GM12864 (cell line): ENCODE measurements at regions not wholly inside any gene's neighbourhood (a gene's known extent, or its start where the extent isn't known, plus 50 kb on each side); places are given as distances from the start of the nearest gene placed in this dataset.

ENCODE experiments used
- DNase-seq: peaks from one replicate; pipeline ENCODE4 v3.0.0-alpha.2; 2011; ENCODE audit warnings: low read depth
- H3K4me3 ChIP-seq: 2 replicates; pipeline ENCODE4 v1.5.1; 2011; ENCODE audit warnings: mild to moderate bottlenecking, low read depth, low read length, control low read depth
- CTCF ChIP-seq: IDR thresholded peaks from 2 replicates; pipeline ENCODE4 v1.5.1; 2011; ENCODE audit warnings: low read depth, mild to moderate bottlenecking, moderate library complexity, low read length, control low read depth, inconsistent platforms; ENCODE audit errors: missing control alignments

DNA sequence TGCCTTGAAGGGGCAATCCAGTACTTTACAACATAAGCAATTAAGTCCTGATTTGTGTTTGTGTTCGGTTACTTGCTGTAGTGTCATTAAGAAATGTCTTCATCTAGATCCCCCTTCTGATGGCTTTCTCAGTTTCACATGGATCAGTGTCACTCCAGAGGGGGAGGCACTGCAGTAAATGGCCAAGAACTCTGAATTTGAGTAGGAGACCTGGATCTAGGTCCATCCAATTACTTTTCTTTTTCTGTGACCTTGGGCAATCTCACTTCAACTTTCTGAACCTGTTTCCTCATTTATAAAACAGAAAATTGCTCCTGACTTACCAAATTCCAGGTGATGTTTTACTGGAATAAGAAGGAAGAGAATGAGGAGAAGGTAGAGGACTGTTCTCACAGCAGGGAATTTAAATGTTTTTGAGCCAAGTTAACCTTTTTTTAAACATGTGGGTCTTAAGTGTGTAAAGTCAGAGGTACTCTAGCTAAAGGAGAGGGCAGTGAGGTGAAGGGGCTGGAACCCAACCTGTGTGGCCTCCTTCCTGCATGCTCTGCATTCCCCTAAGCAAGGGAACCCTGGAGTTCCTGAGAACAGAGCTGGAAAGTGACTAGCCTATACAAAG lies 285.5 kb downstream of the HACE1 start:
- H3K4me3 ChIP-seq, result no peak overlapping the region
- DNase-seq, result no peak
- TF ChIP-seq CTCF, result no peak

- no peak for TF ChIP-seq CTCF
- no peak overlapping the region for H3K4me3 ChIP-seq
Measured at GRCh38 chr6:104573350-104573749, 286.4 kb downstream of the HACE1 start.

DNA sequence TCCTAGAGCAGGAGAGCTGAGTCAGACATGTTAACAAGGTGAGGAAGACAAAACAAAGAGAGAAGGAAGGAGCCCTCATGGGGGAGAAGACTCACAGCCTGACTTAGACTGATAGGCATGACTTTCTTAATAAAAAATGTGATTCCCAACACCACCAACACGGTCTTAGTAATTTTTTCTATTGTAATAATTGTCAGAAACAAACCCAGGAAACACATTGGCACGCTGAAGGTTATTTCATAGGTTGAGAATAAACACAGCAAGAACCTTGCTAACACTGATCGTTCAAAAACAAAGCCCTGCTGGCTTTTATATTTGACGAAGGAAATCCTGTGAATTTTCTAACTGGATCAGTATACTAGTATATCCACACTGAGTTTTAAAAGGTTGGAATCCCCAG lies 286.8 kb downstream of the HACE1 start:
- H3K4me3 ChIP-seq, result no peak overlapping the region

More at GRCh38 chr6:104573350-104573749, 286.4 kb downstream of the HACE1 start:
- no peak for DNase-seq

GRCh38 chr6:104566411-104566810 lies 293.3 kb downstream of the HACE1 start:
- no peak for TF ChIP-seq CTCF
- no peak overlapping the region for H3K4me3 ChIP-seq
- DNase-seq, result no peak

More for the DNA sequence above, 286.8 kb downstream of the HACE1 start:
- DNase-seq, result no peak
- TF ChIP-seq CTCF, result no peak

DNA sequence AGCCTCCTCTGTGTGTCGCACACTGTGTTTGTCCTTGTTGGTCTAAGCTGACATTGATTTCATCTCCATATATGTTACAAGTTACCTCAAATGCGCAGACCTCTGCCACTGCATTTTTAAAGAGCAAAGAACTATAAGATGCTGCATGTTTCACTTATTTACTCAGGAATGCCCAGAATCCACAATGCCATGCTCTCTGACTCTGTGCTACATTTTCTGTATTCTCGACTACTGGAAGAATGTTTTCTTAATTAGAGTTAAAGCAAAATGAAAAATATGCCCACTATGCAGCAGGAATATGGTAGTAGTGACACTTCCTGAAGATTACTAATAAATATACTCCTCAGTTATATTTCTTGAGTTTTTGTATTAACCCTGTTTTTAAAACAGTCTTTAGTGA lies 296.4 kb downstream of the HACE1 start:
- no peak for DNase-seq
- TF ChIP-seq CTCF, result no peak
- no peak overlapping the region for H3K4me3 ChIP-seq

DNA sequence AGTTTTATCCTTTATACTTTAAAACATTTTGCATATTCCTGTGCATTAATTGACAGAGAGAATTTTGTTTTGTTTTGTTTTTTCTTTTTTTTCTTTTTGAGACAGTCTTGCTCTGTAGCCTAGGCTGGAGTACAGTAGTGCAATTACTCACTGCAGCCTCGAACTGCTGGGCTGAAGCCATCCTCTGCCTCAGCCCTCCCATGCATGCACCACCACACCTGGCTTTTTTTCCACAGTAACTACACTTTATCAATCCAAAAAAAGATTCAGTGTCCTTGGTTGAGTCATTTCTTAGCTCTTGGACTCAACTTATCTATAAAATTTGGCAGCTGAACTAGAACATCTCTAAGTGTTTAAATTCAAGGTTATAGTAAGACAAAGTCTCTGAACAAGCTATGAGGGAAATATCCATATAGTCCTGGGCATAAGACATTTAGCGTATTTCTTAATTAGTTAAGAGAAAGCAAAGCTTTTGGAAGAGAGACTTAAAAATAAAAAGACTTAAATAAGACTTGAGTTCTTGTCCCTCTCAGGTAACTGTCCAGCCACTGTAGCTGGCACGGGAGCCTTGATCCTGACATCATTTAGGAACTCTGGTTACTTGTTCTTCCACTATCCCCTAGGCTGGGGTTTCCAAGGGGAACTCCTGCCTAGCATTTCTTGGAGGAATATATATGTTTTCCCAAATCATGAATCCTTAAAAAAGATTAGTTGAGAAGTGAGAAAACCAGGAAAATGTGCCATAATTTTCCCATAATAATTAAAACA lies 300.1 kb downstream of the HACE1 start:
- no peak for DNase-seq
- H3K4me3 ChIP-seq, result no peak overlapping the region
- TF ChIP-seq CTCF, result no peak
